Activated CD8-positive, alpha-beta memory T cell treated with anti-CD3 and anti-CD28 coated beads, Interleukin-2, amount 50 U/mL, for 48 hours (primary cell): ENCODE measurements at regions not wholly inside any gene's neighbourhood (a gene's known extent, or its start where the extent isn't known, plus 50 kb on each side); places are given as distances from the start of the nearest gene placed in this dataset.
A peak's percentile ranks its signal among the peaks of the same experiment; 100 is the strongest.
"Not testable (repeated sequence)": the region's sequence is repeated elsewhere in the genome, so short reads cannot be mapped to it uniquely, and the experiment has no call there.

Source experiments
- DNase-seq: peaks from one replicate; pipeline ENCODE4 v3.0.0-alpha.2; 2020

- DNase-seq, result no peak
Measured at GRCh38 chr2:64745562-64745961, 91.8 kb upstream of the SERTAD2 start.

GRCh38 chr2:64747690-64748091, 94.0 kb upstream of the SERTAD2 start:
- not testable (repeated sequence) for DNase-seq

GRCh38 chr2:64748147-64748546, 94.4 kb upstream of the SERTAD2 start:
- DNase-seq, result no peak

- no peak for DNase-seq
Measured at GRCh38 chr2:64748561-64748960, 94.8 kb upstream of the SERTAD2 start.

GRCh38 chr2:64749446-64749845, 95.7 kb upstream of the SERTAD2 start:
- no peak for DNase-seq

GRCh38 chr2:64750001-64750816, 96.5 kb upstream of the SERTAD2 start:
- DNase-seq, result peak; percentile 67

GRCh38 chr2:64750817-64751285, 97.1 kb upstream of the SERTAD2 start:
- DNase-seq, result peak; percentile 95

GRCh38 chr2:64751286-64752260, 97.9 kb upstream of the SERTAD2 start:
- no peak for DNase-seq

GRCh38 chr2:64753399-64753798, 99.7 kb upstream of the SERTAD2 start:
- DNase-seq, result no peak

GRCh38 chr2:64754570-64754969, 100.9 kb upstream of the SERTAD2 start:
- DNase-seq, result no peak

- DNase-seq, result no peak
Measured at GRCh38 chr2:64757126-64757525, 103.4 kb upstream of the SERTAD2 start.

GRCh38 chr2:64760128-64760527, 106.4 kb upstream of the SERTAD2 start:
- DNase-seq, result no peak

GRCh38 chr2:64762301-64762997, 108.7 kb upstream of the SERTAD2 start:
- DNase-seq, result no peak

GRCh38 chr2:64763126-64763525, 109.4 kb upstream of the SERTAD2 start:
- no peak for DNase-seq

- no peak for DNase-seq
Measured at GRCh38 chr2:64765160-64765805, 111.6 kb upstream of the SERTAD2 start.

- DNase-seq, result no peak
Measured at GRCh38 chr2:64766841-64767669, 113.3 kb upstream of the SERTAD2 start.

- DNase-seq, result peak; percentile 84
Measured at GRCh38 chr2:64767670-64768468, 114.2 kb upstream of the SERTAD2 start.

GRCh38 chr2:64768491-64769005, 114.8 kb upstream of the SERTAD2 start:
- no peak for DNase-seq

GRCh38 chr2:64769392-64770044, 115.8 kb upstream of the SERTAD2 start:
- DNase-seq, result no peak
